ENCODE measurements at regions not wholly inside any gene's neighbourhood (a gene's known extent, or its start where the extent isn't known, plus 50 kb on each side); places are given as distances from the start of the nearest gene placed in this dataset.

DNA sequence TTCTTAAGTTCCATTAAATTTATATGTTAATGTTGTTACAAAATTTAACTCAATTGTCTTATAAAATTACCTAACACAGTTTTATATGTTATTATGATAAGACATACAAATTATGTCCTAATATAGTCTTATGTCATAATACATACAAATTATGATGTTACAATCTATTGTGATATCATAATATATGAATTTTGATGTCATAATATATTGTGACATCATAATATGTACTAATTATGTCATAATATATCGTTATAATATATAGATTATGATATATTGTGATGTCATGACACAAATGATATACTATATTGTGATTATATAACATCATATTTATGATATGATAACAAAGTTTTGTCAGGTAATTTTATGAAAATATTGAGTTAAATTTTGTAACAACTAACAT is 1789.6 kb downstream of the TP53TG3F start:
- no peak overlapping the region for H3K4me3 ChIP-seq (ENCODE audit: low read depth, low read length, poor library complexity, severe bottlenecking)
- H3K9me3 ChIP-seq (ENCODE audit: low read depth, low read length, poor library complexity, severe bottlenecking) = peaks cover 16% of the 10 kb centered on the region
- intact Hi-C loops (cut with micrococcal nuclease; ENCODE audit: unreplicated experiment) = no loop called here
- no peak overlapping the region for H3K27ac ChIP-seq (ENCODE audit: low read depth, low read length, poor library complexity, severe bottlenecking)
- H3K27me3 ChIP-seq (replicated peaks; ENCODE audit: insufficient read depth, low read depth, low read length, poor library complexity) = no peaks in the 10 kb centered on the region
- BruUV-seq (replicated peaks) = no TSS peak
- DNase-seq (ENCODE audit: low spot score) = no peak
- TF ChIP-seq EZH2 (IDR thresholded peaks at IDR 0.05; ENCODE audit: borderline replicate concordance, low read depth, low read length, poor library complexity, severe bottlenecking) = no peak
- no peak for TF ChIP-seq CTCF (conservative IDR thresholded peaks at IDR 0.05; ENCODE audit: low read depth, low read length)
- H3K36me3 ChIP-seq (ENCODE audit: insufficient read depth, low read length, poor library complexity, severe bottlenecking) = no peaks in the 10 kb centered on the region
- no peaks in the 10 kb centered on the region for H3K4me1 ChIP-seq (ENCODE audit: insufficient read depth, low read length, poor library complexity, severe bottlenecking)
- CTCF ChIA-PET = no interaction called here
- POLR2A ChIA-PET (ENCODE audit: low non-redundant PET) = no interaction called here

GRCh38 chr16:35252356-35252936 is 1793.0 kb downstream of the TP53TG3F start:
- Histone ChIP-seq H3K4me3 (ENCODE audit: low read depth, low read length, poor library complexity, severe bottlenecking) (no peak overlapping the region), H3K4me1 (ENCODE audit: insufficient read depth, low read length, poor library complexity, severe bottlenecking) (no peaks in the 10 kb centered on the region), H3K27ac (ENCODE audit: low read depth, low read length, poor library complexity, severe bottlenecking) (no peak overlapping the region), H3K9me3 (ENCODE audit: low read depth, low read length, poor library complexity, severe bottlenecking) (peaks cover 17% of the 10 kb centered on the region), H3K36me3 (ENCODE audit: insufficient read depth, low read length, poor library complexity, severe bottlenecking) (no peaks in the 10 kb centered on the region), H3K27me3 (replicated peaks; ENCODE audit: insufficient read depth, low read depth, low read length, poor library complexity) (no peaks in the 10 kb centered on the region)
- BruUV-seq (replicated peaks) = no TSS peak
- CTCF ChIA-PET = no interaction called here
- intact Hi-C loops (cut with micrococcal nuclease; ENCODE audit: unreplicated experiment) = loop anchor here (10.0 kb wide), 1 partner anchor 52 kb away; no protein-coding TSS in a partner anchor
- POLR2A ChIA-PET (ENCODE audit: low non-redundant PET) = no interaction called here
- DNase-seq (ENCODE audit: low spot score) = no peak
- no peak for TF ChIP-seq CTCF (conservative IDR thresholded peaks at IDR 0.05; ENCODE audit: low read depth, low read length)

DNA sequence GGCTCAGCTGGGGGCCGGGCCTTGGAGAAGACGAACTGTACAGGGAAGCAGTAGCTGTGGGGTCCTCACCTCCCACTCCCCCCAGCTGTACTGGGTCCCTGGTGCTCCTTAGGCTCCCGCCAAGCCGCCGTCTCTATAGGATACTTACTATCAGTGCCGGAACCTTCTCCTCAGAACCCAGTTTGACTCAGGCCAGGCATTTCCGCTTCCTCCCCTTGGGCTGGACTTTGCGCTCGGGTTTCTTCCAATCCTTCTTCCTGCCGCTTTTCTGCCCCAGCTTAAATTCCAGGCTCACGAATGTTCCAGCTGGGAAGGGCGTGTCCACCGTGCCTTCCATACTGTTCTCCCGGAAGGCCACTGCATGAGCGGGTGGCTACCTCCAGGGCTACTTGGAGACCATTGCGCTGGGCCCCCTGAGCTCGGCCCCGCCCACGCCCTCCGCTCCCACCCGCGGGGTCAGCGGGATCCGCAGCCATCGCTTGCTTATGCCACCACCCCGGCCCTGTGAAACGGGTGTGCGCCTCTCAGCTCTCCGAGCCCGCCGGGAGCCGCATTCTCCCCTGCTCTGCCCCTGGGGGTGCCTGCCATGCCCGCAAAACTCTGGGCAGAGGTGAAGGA is 1795.9 kb downstream of the TP53TG3F start:
- no TSS peak for BruUV-seq (replicated peaks)
- Histone ChIP-seq H3K36me3 (ENCODE audit: insufficient read depth, low read length, poor library complexity, severe bottlenecking) (no peaks in the 10 kb centered on the region), H3K27me3 (replicated peaks; ENCODE audit: insufficient read depth, low read depth, low read length, poor library complexity) (no peaks in the 10 kb centered on the region), H3K27ac (ENCODE audit: low read depth, low read length, poor library complexity, severe bottlenecking) (no peak overlapping the region), H3K4me3 (ENCODE audit: low read depth, low read length, poor library complexity, severe bottlenecking) (no peak overlapping the region), H3K9me3 (ENCODE audit: low read depth, low read length, poor library complexity, severe bottlenecking) (peaks cover 24% of the 10 kb centered on the region), H3K4me1 (ENCODE audit: insufficient read depth, low read length, poor library complexity, severe bottlenecking) (no peaks in the 10 kb centered on the region)
- CTCF ChIA-PET = no interaction called here
- POLR2A ChIA-PET (ENCODE audit: low non-redundant PET) = no interaction called here
- no peak for TF ChIP-seq CTCF (conservative IDR thresholded peaks at IDR 0.05; ENCODE audit: low read depth, low read length)
- TF ChIP-seq EZH2 (IDR thresholded peaks at IDR 0.05; ENCODE audit: borderline replicate concordance, low read depth, low read length, poor library complexity, severe bottlenecking) = no peak
- no peak for DNase-seq (ENCODE audit: low spot score)
- intact Hi-C loops (cut with micrococcal nuclease; ENCODE audit: unreplicated experiment) = loop anchor here (10.0 kb wide), 1 partner anchor 50 kb away; no protein-coding TSS in a partner anchor
